ENCODE measurements at regions not wholly inside any gene's neighbourhood (a gene's known extent, or its start where the extent isn't known, plus 50 kb on each side); places are given as distances from the start of the nearest gene placed in this dataset.

- no peak for TF ChIP-seq CTCF (IDR thresholded peaks at IDR 0.05; ENCODE audit: insufficient read depth, low read length, poor library complexity, severe bottlenecking)
- no peak for TF ChIP-seq EZH2phosphoT487 (conservative IDR thresholded peaks at IDR 0.05; ENCODE audit: low read length)
Observed at GRCh38 chr2:242024751-242025355, 155.3 kb downstream of the RTP5 start.

Data from SU-DHL-6 (cell line).